ENCODE measurements at regions not wholly inside any gene's neighbourhood (a gene's known extent, or its start where the extent isn't known, plus 50 kb on each side); places are given as distances from the start of the nearest gene placed in this dataset.

DNA sequence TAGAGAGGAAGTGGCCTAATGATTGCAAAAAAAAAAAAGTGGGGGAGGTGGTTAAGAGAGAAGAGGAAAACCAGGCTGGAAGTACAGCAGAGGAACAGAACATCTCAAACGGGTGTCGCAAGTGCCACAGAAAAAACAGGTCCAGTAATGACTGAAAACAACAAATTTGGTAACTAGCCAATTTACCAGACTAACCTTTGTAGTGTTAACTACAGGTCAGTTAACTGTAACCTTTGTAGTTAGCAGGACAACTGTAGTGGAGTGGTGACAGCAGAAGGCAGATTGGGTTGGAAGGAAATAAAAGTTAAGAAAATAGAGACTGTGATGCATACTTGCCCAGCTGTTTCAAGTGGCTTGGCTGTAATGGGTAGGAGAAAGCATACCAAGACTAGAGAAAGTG is 91.4 kb upstream of the CHST9 start:
- TF ChIP-seq, protein P1, sequence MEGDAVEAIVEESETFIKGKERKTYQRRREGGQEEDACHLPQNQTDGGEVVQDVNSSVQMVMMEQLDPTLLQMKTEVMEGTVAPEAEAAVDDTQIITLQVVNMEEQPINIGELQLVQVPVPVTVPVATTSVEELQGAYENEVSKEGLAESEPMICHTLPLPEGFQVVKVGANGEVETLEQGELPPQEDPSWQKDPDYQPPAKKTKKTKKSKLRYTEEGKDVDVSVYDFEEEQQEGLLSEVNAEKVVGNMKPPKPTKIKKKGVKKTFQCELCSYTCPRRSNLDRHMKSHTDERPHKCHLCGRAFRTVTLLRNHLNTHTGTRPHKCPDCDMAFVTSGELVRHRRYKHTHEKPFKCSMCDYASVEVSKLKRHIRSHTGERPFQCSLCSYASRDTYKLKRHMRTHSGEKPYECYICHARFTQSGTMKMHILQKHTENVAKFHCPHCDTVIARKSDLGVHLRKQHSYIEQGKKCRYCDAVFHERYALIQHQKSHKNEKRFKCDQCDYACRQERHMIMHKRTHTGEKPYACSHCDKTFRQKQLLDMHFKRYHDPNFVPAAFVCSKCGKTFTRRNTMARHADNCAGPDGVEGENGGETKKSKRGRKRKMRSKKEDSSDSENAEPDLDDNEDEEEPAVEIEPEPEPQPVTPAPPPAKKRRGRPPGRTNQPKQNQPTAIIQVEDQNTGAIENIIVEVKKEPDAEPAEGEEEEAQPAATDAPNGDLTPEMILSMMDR (IDR thresholded peaks at IDR 0.05), result no peak
- no peak for TF ChIP-seq POLR2A (IDR thresholded peaks at IDR 0.05)

All from lower leg skin (tissue), 3 donors.